Urothelium cell line (cell line): ENCODE measurements at regions not wholly inside any gene's neighbourhood (a gene's known extent, or its start where the extent isn't known, plus 50 kb on each side); places are given as distances from the start of the nearest gene placed in this dataset.

ENCODE experiments used
- DNase-seq: peaks from one replicate; pipeline ENCODE4 v3.0.0; 2011; ENCODE audit warnings: low spot score, mixed read lengths
- FAIRE-seq: peaks from 2 replicates; lab custom pipeline; 2011; peaks lifted over from hg19 to GRCh38; lab: Jason Lieb, UNC

DNA sequence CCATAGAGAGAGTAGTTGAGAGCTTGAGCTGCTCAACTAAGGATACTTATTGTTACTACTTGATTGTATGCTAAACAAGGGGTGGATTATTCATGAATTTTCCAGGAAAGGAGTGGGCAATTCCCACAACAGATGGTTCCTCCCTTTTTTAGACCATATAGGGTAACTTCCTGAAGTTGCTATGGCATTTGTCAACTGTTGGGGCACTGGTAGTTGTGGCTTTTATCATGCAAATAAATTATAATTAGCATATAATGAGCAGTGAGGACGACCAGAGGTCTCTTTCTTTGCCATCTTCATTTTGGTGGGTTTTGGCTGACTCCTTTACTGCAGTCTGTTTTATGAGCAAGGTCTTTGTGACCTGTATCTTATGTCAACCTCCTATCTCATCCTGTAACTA is 1403.5 kb upstream of the PABPC4L start:
- no peak for FAIRE-seq
- no peak for DNase-seq

DNA sequence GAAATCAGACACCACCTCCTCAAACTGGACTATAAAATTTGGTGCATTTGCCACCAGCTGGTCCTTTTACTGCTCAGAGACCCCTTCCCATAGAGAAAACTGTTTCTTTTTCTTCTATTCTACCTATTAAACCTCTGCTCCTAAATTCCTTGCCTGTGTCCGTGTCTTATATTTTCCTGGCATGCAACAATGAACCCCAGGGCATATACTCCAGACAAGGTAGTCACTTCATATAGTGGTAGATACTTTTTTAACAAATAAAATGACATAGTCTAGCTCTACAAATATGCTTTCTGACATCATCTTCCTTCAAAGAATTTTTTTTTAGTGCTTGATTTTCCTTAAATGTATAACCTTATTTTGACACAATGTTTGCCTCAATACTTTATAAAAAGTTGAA is 1402.9 kb upstream of the PABPC4L start:
- DNase-seq (no peak), FAIRE-seq (no peak)

DNA sequence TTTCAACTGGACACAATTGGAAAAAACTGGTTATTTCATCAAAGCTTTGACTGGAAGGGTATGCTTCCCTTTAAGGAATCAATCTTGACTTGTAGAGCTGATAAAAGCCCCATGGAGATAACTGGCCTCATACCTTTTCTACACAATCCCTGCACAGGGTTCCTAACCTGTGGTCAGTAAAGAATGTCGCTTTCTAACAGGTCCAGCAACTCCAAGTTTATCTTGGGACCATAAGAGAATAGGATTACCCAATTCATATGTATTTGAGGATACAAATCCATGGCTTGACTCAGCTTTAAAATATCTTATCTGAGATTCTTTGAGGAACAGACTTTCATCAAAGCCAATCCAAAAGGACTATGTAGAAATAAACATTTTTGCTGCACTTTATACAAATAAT is 1399.8 kb upstream of the PABPC4L start:
- FAIRE-seq (no peak), DNase-seq (no peak)

DNA sequence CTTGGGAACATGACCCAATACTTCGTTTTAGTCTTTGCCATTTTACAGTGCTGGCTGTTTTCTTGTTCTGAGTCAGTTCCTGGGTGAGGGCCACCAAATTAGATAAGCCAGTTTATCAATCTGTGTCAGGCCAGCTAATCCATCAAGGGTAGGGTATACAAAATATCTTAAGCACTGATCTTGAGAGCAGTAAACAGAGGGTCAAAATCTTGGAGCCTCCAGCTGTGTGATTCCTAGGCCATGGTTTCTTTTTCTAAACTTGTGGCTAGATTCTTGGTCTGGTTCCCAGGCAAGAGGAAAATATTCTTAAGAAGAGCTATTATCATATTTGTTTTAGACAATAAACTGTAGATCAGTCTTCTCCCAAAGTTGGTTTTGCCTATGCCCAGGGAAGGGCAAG is 1396.6 kb upstream of the PABPC4L start:
- FAIRE-seq (no peak), DNase-seq (no peak)

DNA sequence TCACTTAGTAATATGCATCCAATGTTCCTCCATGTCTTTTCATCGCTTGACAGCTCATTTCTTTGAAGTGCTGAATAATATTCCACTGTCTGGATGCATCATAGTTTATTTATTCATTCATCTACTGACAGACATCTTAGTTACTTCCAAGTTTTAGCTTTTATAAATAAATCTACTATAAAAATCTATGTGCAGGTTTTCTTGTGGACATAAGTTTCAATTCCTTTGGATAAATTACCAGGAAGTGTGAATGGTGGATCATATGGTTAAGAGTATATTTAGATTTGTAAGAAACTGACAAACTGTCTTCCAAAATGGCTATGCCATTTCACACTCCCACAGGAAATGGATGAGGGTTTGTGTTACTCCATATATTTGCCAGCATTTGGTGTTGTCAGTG is 1392.9 kb upstream of the PABPC4L start:
- no peak for DNase-seq
- FAIRE-seq = no peak

DNA sequence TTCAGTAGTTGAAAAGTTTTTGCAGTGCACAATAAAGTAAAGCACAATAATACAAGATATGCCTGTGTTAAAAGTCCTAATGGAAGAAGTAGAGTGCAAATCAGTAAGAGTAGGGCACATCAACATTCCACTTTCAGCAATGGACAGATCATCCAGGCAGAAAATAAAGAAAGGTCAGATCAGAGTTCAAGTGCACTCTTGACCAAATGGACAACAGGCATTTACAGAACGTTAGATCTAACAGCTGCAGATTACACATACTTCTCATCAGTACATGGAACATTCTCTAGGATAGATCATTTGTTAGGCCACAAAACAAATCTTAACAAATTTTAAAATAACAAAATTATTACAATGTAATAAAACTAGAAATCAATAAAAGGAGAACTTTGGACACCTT is 1373.5 kb upstream of the PABPC4L start:
- no peak for FAIRE-seq

DNA sequence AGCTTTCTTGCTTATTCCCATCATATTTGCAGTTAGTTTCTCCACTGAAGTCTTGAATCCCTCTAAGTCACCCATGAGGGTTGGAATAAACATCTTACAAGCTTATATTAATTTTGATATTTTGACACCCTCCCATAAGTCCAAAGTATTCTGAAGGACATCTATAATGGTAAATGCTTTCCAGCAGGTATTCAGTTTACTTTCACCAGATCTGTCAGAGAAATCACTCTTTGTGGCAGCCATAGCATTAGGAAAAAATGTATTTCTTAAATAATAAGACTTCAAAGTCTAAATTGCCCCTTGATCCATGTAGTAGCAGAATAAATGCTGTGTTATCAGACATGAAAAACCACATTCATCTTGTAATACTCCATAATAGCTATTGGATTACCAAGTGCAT is 1371.7 kb upstream of the PABPC4L start:
- FAIRE-seq (no peak), DNase-seq (no peak)

More for the DNA sequence above, 1373.5 kb upstream of the PABPC4L start:
- DNase-seq = no peak

DNA sequence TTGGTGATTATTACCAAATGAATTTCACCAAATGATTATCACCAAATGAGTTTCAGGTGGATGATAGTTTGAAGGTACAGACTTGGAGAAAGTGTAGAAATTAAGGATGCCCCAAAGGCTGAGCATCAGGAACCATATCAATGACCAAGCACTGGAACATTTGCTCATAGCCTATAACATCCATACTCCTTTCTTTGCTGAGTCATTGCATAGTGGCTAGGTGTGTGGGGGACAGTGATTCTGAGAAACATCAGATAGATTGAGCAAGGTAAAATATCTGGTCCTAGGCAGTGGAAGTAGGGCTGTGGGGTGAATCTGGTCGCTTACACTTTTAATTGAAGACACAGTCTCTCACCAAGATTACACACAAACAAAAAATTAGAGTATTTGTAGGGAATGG is 1362.5 kb upstream of the PABPC4L start:
- FAIRE-seq (no peak), DNase-seq (no peak)

DNA sequence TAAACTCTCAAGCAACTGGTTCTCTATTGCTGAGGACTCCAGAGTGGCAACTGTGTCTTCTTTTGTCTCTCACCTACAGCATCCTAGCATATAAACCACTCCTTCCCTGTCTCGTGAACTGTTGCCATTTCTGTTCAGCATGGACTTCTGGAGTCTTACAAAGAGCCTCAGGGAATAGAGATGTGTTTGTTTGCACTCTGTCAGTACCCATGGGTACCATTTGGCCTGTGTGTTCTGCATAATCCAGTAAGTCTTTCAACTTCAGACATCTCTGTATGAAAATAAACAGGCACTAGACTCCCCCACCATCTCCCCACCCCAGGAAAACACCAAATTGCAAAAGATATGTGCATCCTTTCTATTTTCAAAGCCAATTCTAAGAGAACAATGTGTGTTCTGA is 1351.6 kb upstream of the PABPC4L start:
- FAIRE-seq = no peak
- DNase-seq = no peak

DNA sequence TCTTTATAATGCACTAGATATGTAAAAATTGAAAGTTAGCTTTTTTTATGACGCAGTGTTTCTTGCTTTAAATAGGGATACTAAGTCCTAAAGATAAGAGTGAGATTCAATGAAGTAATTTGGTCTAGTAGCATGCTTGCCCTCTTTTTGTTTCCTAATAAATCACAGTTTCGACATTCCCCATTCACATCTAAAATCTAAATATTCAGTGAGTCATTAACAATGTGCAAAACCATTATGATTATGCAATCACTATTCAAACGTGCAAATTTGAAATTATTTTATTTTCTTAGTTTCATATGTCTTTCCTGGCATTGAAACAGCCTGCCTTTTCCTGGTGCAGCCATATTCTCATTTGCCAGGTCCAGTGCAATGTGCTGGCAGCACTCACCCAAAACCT is 1350.5 kb upstream of the PABPC4L start:
- no peak for DNase-seq
- FAIRE-seq = no peak

DNA sequence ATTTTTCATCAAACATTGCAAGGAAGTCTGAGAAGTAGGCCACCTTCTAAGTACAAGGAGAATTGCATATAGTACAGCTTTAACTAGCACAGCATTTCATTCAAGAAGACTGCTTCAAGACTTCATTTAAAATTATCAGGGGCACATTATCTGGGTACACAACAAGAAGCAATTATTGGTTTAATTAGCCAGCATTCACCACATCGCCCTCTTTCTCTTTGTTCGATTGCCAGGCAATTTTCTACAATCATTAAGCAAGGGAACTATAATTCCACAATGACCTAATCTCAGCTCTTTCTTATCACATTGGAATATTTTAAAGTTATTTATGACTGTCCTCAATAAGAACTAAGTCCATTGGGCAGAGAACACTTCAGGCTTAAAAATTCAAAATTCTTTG is 1347.1 kb upstream of the PABPC4L start:
- FAIRE-seq (no peak), DNase-seq (no peak)

DNA sequence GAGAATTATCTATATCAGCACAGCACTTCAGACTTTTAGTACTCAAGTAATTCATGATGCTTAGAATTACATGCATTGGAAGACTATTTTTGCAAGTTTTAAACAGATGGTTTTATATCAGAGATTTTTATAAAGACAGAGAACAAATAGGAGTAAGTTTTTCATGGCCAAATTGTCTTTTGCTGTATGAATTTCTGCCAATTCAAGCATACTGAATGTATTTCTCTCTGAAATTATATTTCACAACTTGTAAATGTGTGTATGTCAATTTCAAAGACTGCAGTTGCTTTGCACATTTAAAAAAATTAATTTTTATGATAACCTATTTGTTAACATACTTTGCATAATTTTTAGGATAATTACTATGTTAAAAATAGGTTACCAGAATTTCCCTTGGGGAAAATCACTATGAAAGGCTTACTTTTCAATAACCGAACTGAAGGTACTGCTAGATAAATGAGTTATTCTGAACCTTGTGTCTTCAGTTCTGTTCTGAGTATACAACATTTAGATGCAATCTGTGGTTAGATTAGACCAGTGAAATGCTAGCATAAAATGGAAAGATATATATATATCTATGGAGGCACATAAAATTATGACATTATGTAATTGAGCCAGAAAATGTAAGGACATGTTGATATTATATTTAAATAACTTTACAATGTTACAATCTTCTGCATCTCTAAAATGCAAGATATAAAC is 1344.2 kb upstream of the PABPC4L start:
- FAIRE-seq = no peak
- DNase-seq = no peak

DNA sequence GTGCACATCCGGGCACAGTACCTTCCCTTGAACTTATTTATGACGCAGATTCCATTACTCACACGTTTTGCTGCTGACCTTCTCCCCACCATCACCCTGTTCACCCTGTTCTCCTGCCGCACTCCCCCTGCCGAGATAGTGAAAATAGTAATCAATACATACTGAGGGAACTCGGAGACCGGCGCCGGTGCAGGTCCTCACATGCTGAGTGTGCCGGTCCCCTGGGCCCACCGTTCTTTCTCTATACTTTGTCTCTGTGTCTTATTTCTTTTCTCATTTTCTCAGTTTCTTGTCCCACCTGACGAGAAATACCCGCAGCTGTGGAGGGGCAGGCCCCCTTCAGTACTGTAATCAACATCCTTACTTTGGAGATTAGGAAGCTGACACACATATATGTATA is 1337.1 kb upstream of the PABPC4L start:
- DNase-seq (no peak), FAIRE-seq (no peak)

DNA sequence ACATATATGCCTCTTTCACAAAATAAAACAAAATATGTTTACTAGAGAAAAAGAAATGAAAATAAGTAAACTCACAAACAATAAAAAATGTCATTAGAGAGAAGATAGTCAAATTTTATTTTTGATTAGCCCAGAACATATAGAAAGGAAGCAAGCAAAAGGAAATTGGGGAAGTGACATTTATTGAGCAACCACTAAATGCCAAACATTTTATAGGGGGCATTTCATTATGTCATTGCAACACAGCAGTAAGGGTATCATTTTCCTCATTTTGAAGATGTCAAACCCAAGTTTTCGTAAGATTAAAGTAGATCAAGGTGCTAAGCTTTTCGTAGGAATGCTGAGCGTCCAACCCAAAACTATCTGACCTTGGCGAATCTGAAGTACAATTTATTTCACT is 1331.5 kb upstream of the PABPC4L start:
- FAIRE-seq (no peak), DNase-seq (no peak)

DNA sequence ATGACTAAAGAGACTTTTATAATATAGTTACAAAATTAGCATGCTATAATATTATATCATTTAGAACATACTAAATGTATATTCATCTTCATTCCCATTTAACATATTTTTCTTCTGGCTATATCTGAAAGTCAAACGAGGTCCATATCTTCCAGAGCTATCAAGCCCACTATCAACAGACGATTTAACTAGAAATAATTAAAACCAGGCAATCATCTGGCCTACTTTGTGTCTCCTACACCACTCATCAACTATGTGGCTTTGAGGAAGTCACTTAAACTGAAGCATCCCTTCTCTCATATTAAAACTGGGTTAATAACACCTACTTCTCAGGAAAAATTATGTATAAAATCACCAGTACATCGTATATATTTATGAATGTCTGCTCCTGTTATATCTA is 1330.5 kb upstream of the PABPC4L start:
- no peak for FAIRE-seq

DNA sequence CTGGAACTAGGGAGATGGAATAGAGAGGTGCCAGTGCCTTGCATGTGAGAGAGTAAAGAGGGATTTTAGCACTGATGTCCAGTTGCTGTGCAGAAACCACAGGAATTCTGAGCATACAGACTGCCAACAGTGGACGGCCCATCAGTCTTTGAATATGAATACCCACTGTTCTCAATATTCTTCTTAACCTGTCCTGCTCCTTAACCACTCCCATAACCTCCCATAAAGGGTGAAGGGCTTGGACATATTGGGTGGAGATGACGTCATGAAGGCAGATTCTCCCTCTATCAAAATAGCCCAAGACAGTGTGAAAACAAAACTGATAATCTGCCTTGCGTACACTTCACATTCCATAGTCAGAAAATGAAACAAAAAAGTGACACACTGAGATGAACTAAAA is 1313.7 kb upstream of the PABPC4L start:
- DNase-seq = peak; percentile 3
- FAIRE-seq = no peak

More for the DNA sequence above, 1330.5 kb upstream of the PABPC4L start:
- no peak for DNase-seq

DNA sequence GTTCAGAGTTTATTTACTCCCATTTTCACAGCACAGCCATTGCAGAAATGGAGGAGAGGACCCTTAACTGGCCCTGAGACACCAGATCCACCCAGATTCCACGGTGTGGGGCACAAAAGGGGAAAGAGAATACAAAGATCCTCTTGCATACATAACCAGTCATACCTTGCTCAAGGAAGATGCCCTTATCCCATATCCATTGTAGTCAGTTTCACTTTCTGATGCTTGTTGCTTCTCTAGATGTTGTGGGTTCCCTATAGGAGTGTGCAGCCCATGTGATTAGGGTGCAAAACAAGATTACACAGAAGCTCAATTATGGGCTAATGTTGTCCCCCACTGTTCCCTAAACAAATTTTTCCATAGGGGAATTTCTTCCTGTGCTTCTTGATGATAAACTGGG is 1309.0 kb upstream of the PABPC4L start:
- FAIRE-seq (no peak), DNase-seq (no peak)

DNA sequence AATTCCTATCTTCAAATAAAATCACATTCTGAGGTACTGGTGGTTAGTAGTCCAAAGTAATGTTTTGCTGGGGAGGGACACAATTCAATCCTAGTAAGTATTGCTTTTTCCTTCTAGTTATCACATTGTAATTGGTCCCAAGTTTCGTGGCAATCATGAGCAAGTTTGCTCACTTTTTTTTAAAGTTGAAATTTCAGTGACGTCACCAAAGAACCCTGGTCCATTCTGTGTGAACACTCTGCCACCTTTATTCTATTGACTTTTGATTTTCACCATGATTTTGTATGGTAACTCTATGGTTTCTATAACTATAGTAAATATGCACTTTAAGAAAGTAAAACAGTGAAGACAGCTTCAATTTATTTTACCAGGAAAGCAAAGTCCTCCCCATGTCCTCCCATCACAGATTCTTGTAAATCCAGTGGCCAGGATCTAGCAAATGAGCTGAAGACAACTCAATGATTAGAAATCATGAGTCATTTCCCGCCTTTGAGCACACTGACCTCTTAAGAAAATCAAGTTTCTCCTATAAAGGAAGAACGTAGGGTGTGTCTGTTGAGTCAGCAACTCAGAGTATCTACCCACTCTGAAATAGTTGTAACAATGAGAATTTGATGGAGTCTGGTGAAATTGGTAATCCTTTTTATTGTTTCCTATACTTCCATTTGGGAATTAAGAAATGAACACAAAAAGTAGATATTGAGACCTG is 1306.6 kb upstream of the PABPC4L start:
- DNase-seq (peak; percentile 39), FAIRE-seq (no peak)

DNA sequence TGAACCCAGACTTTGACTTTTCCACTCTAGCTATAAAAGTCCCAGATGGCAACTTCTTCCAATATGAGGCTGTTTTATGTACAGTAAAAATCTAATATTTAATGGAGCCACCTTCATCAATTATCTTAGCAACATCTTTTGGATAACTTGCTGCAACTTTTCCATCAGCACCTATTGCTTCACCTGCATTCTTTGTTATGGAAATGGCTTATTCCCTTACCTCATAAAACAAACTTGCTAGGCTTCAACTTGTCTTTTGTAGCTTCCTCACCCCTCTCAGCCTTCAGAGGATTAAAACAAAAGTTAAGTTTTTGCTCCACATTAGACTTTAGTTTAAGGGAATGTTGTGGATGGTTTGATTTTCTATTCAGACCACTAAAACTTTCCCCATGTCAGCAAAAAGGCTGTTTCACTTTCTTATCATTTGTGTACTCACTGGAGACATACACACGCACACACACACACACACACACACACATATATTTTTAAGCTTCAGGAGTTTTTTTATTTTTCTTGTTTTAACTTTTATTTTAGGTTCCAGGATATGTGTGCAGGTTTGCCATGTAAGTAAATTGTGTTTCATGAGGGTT is 1296.1 kb upstream of the PABPC4L start:
- FAIRE-seq (no peak), DNase-seq (no peak)

DNA sequence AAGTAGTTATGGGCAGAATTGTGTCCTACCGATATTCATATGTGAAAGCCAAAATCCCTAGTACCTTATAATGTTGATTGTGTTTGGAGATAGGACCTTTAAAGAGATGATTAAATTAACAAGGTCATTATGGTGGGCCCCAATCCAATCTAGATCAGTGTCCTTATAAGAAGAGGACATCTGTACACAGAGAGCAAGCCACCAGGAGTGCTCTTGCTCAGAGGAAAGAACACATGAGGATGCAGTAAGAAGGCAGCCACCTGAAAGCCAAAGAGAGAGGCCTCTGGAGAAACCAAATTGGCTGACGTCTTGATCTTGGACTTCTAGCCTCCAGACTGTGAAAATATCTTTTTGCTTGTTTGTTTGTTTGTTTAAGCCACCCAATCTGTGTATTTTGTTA is 1290.8 kb upstream of the PABPC4L start:
- no peak for DNase-seq
- FAIRE-seq = no peak

DNA sequence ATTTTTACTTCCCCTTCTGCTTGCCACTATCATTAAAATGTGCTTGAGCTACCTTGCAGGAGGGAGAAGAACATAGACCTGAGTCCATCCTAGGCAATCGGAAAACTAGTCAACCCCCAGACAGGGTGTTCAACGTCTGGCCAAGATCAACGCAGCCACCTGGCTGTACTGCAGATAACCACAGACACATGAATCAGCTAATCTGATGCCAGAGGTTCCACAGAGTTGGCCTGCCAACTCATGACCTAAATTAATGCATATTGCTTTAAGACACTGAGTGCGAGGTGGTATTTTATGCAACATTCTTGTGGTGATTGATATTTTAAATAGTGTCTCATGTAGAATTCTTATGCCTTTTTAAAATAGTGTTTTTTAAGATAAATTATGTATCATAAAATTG is 1283.8 kb upstream of the PABPC4L start:
- DNase-seq (peak; percentile 5), FAIRE-seq (no peak)

DNA sequence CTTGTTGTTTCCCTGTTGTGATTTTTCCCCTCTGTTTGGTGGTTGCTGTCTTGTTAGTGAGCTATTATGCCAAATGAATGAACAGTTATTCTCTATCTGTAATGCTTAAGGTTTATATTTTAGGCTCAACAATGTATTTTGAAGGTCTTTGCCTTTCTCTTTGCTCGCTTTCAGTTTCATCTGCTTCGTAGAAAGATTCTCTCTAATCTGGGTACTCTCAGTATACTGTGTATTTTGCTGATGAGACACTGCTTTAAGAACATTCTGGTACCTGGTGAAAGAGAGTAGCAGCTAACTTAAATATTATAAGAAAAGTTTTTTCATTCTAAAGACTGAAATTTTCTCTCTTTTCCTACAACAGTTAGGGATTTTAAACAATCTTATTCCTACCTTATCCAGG is 1274.7 kb upstream of the PABPC4L start:
- no peak for DNase-seq
- FAIRE-seq = no peak
